Type B pancreatic cell (in vitro differentiated cells): ENCODE measurements at regions not wholly inside any gene's neighbourhood (a gene's known extent, or its start where the extent isn't known, plus 50 kb on each side); places are given as distances from the start of the nearest gene placed in this dataset.
"Not testable (repeated sequence)": the region's sequence is repeated elsewhere in the genome, so short reads cannot be mapped to it uniquely, and the experiment has no call there.

ENCODE experiments used
- DNase-seq: peaks from one replicate; pipeline ENCODE4 v3.0.0; 2021; ENCODE audit warnings: mixed read lengths; ENCODE audit not compliant: unreplicated experiment; ENCODE audit errors: extremely low spot score
- H3K27ac Mint-ChIP-seq: 2 replicates; pipeline ENCODE4 v1.8.0; 2021; ENCODE audit warnings: mild to moderate bottlenecking, mixed read lengths
- H3K27me3 Mint-ChIP-seq: 2 replicates; pipeline ENCODE4 v1.8.0; 2021; ENCODE audit warnings: mixed read lengths
- H3K36me3 Mint-ChIP-seq: 2 replicates; pipeline ENCODE4 v1.8.0; 2021; ENCODE audit warnings: mixed read lengths
- H3K4me1 Mint-ChIP-seq: one replicate; pipeline ENCODE4 v1.8.0; 2021; ENCODE audit warnings: mixed read lengths; ENCODE audit not compliant: unreplicated experiment
- H3K4me3 Mint-ChIP-seq: 2 replicates; pipeline ENCODE4 v1.8.0; 2021; ENCODE audit warnings: mild to moderate bottlenecking, mixed read lengths
- H3K9me3 Mint-ChIP-seq: 2 replicates; pipeline ENCODE4 v1.8.0; 2021; ENCODE audit warnings: mixed read lengths
- CTCF ChIP-seq: fragments of 200-600 bp; sonication (generic); conservative IDR thresholded peaks from 2 replicates; pipeline ENCODE4 v1.5.0; 2021; ENCODE audit warnings: antibody characterized with exemption, mild to moderate bottlenecking

- not testable (repeated sequence) for DNase-seq, H3K27me3 Mint-ChIP-seq, H3K4me1 Mint-ChIP-seq, H3K36me3 Mint-ChIP-seq
- Mint-ChIP-seq H3K27ac (peak overlapping the region; percentile 99), H3K4me3 (peak overlapping the region; percentile 91), H3K9me3 (peaks cover 13% of the 10 kb centered on the region)
These were observed 175.6 kb downstream of the MEX3B start for GRCh38 chr15:81870062-81870745.

- peaks cover 18% of the 10 kb centered on the region for H3K9me3 Mint-ChIP-seq
- DNase-seq, result no peak
- no peak for TF ChIP-seq CTCF
- peak overlapping the region; percentile 91 for H3K4me3 Mint-ChIP-seq
- peaks cover 3% of the 10 kb centered on the region for H3K27me3 Mint-ChIP-seq
- H3K4me1 Mint-ChIP-seq, result no peaks in the 10 kb centered on the region
- H3K36me3 Mint-ChIP-seq, result peaks cover 15% of the 10 kb centered on the region
- H3K27ac Mint-ChIP-seq, result peak overlapping the region; percentile 99
These were observed 176.5 kb downstream of the MEX3B start for GRCh38 chr15:81869161-81869954.

- Mint-ChIP-seq H3K4me3 (peak overlapping the region; percentile 63), H3K9me3 (peaks cover 20% of the 10 kb centered on the region), H3K36me3 (peaks cover 18% of the 10 kb centered on the region), H3K27me3 (peaks cover 3% of the 10 kb centered on the region), H3K4me1 (no peaks in the 10 kb centered on the region), H3K27ac (peak overlapping the region; percentile 70)
- no peak for DNase-seq
- no peak for TF ChIP-seq CTCF
These were observed 179.8 kb downstream of the MEX3B start for GRCh38 chr15:81865850-81866537.

GRCh38 chr15:81863162-81863561, 182.7 kb downstream of the MEX3B start:
- Mint-ChIP-seq H3K9me3 (peaks cover 11% of the 10 kb centered on the region), H3K4me3 (no peak overlapping the region), H3K27ac (no peak overlapping the region), H3K36me3 (peaks cover 15% of the 10 kb centered on the region), H3K4me1 (peaks cover 10% of the 10 kb centered on the region), H3K27me3 (peaks cover 3% of the 10 kb centered on the region)
- DNase-seq, result no peak
- TF ChIP-seq CTCF, result no peak

GRCh38 chr15:81859737-81860516, 185.9 kb downstream of the MEX3B start:
- Mint-ChIP-seq H3K36me3 (peaks cover 11% of the 10 kb centered on the region), H3K9me3 (peaks cover 8% of the 10 kb centered on the region), H3K27ac (peak overlapping the region; percentile 49), H3K4me1 (peaks cover 18% of the 10 kb centered on the region), H3K4me3 (no peak overlapping the region), H3K27me3 (no peaks in the 10 kb centered on the region)
- DNase-seq, result no peak
- no peak for TF ChIP-seq CTCF
